A549 (cell line): ENCODE measurements at regions not wholly inside any gene's neighbourhood (a gene's known extent, or its start where the extent isn't known, plus 50 kb on each side); places are given as distances from the start of the nearest gene placed in this dataset.

ENCODE experiments used
- CTCF ChIP-seq: fragments of >200 bp; sonication (Bioruptor Twin); formaldehyde crosslinking; IDR thresholded peaks from 3 replicates; pipeline ENCODE4 v1.5.1; 2016
- FOXS1 ChIP-seq: fragments of 250-450 bp; sonication (Bioruptor Pico); IDR thresholded peaks from 2 replicates; pipeline ENCODE4 v1.5.0; 2020; ENCODE audit warnings: mild to moderate bottlenecking, moderate library complexity
- HDAC2 ChIP-seq: fragments of 200-600 bp; sonication (generic); IDR thresholded peaks from 2 replicates; pipeline ENCODE4 v1.6.1; 2016
- KDM5A ChIP-seq: fragments of 200-600 bp; sonication (generic); IDR thresholded peaks from 2 replicates; pipeline ENCODE4 v1.6.1; 2016; ENCODE audit warnings: antibody characterized with exemption, mild to moderate bottlenecking
- MAFK ChIP-seq: fragments of 450-650 bp; IDR thresholded peaks from 2 replicates; pipeline ENCODE4 v1.6.1; 2014; ENCODE audit not compliant: partially characterized antibody
- MAX ChIP-seq: IDR thresholded peaks from 2 replicates; pipeline ENCODE4 v1.6.1; 2012
- MAZ ChIP-seq: fragments of 150-350 bp; IDR thresholded peaks from 2 replicates; pipeline ENCODE4 v1.6.1; 2014; ENCODE audit warnings: antibody characterized with exemption, low read depth, low read length, borderline replicate concordance
- POLR2A ChIP-seq: IDR thresholded peaks from 2 replicates; pipeline ENCODE4 v1.6.1; 2012; ENCODE audit warnings: mild to moderate bottlenecking, low read length
- POLR2AphosphoS2 ChIP-seq: conservative IDR thresholded peaks from 2 replicates; pipeline ENCODE4 v1.6.1; 2012; ENCODE audit warnings: low read length, improper control_type of control experiment, inconsistent platforms
- RAD21 ChIP-seq, 2 experiments: fragments of >200 bp in 1 of 2; sonication (Bioruptor Twin) in 1 of 2; formaldehyde crosslinking in 1 of 2; IDR thresholded peaks in 1 of 2; conservative IDR thresholded peaks in 1 of 2; 2 replicates in 1 of 2; 3 replicates in 1 of 2; pipeline ENCODE4 v1.6.1; 2012 to 2018; ENCODE audit warnings: inconsistent platforms in 1 of 2
- RFX5 ChIP-seq: fragments of 450-650 bp; IDR thresholded peaks from 2 replicates; pipeline ENCODE4 v1.7.1; 2014; ENCODE audit warnings: antibody characterized with exemption, mild to moderate bottlenecking, moderate library complexity
- RNF2 ChIP-seq: fragments of 200-600 bp; sonication (generic); IDR thresholded peaks from 2 replicates; pipeline ENCODE4 v1.6.1; 2016; ENCODE audit warnings: low read depth, mild to moderate bottlenecking, antibody characterized with exemption, moderate library complexity, borderline replicate concordance
- TF ChIP-seq, protein P1 (sequence below): fragments of 450-650 bp; IDR thresholded peaks from 2 replicates; pipeline ENCODE4 v1.6.1; 2014; ENCODE audit warnings: antibody characterized with exemption

- TF ChIP-seq RFX5 (no peak), MAFK (no peak), CTCF (no peak), POLR2AphosphoS2 (no peak), MAZ (no peak), HDAC2 (no peak), FOXS1 (CRISPR knock-in tag) (no peak), RNF2 (no peak), RAD21 (conservative IDR thresholded peaks at IDR 0.05 in 1 of 2, IDR thresholded peaks at IDR 0.05 in 1 of 2) (no peak), MAX (no peak), POLR2A (no peak), KDM5A (no peak)
- TF ChIP-seq, protein P1, sequence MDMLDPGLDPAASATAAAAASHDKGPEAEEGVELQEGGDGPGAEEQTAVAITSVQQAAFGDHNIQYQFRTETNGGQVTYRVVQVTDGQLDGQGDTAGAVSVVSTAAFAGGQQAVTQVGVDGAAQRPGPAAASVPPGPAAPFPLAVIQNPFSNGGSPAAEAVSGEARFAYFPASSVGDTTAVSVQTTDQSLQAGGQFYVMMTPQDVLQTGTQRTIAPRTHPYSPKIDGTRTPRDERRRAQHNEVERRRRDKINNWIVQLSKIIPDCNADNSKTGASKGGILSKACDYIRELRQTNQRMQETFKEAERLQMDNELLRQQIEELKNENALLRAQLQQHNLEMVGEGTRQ: no peak
These were observed 103.5 kb upstream of the RAB3GAP2 start for GRCh38 chr1:220375715-220376114.
